ENCODE measurements at regions not wholly inside any gene's neighbourhood (a gene's known extent, or its start where the extent isn't known, plus 50 kb on each side); places are given as distances from the start of the nearest gene placed in this dataset.

DNA sequence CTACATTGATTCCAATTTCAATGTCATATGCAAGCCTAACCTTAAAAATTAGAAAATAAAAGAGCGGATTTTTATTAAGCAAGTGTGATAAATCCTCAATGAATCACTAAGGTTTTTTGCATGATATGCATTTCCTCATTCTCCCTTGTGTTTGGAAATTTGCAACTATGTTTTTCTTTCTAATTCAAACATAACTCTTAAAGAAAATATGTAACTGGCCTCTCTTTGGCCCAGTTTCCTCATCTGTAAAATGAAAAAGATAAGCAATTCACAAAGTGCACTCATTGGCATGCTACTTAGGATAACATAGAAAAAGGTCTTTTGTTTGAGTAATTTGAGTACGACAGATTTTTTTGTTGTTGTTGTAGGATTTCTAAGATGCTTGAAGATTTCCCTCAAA is 295.5 kb downstream of the CDH11 start:
- Histone ChIP-seq H3K27ac (ENCODE audit: low read length) (no peak overlapping the region), H3K4me3 (ENCODE audit: low read length in 2 of 2) (no peak overlapping the region), H3K9me3 (ENCODE audit: control insufficient read depth in 2 of 2, low read length in 2 of 2) (peaks cover 0 to 3% of the 10 kb centered on the region in 2 donors), H3K36me3 (ENCODE audit: control insufficient read depth in 2 of 2, insufficient read depth in 2 of 2, low read length in 2 of 2) (no peaks in the 10 kb centered on the region), H3K9ac (ENCODE audit: low read length in 2 of 2) (no peak overlapping the region), H3K4me1 (ENCODE audit: control insufficient read depth, insufficient read depth, low read length) (no peaks in the 10 kb centered on the region), H3K27me3 (ENCODE audit: control insufficient read depth in 1 of 2, insufficient read depth in 2 of 2, low read length in 2 of 2) (no peaks in the 10 kb centered on the region)

DNA sequence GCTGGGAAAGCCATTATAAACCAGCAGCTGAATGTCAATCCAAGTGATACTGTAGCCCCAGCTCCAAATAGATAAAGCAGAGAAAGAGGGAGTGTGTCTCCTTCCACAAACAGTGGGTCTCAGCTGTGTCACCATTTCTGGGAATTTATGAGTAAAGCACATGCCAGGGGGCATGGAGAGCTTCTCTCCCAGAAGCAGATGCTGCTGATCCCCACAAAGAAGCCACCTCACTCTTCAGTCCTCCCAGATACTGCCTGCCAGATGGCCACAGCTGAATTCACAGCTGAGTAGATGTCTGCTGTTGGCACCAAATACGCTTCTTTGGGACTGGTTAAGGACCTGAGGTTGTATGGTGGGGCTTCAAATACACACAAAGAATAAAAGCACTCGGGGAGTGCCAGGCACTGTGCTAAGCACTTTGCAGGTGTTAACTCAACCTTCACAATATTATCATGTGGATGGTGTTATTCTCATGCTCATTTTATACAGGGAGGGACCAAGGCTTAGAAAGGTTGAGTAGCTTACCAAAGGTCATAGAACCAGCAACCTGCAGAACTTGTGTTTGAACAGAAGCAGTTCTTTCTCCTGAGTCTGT is 298.3 kb downstream of the CDH11 start:
- Histone ChIP-seq H3K36me3 (ENCODE audit: control insufficient read depth in 2 of 2, insufficient read depth in 2 of 2, low read length in 2 of 2) (no peaks in the 10 kb centered on the region), H3K27ac (ENCODE audit: low read length) (no peak overlapping the region), H3K27me3 (ENCODE audit: control insufficient read depth in 1 of 2, insufficient read depth in 2 of 2, low read length in 2 of 2) (no peaks in the 10 kb centered on the region), H3K9me3 (ENCODE audit: control insufficient read depth in 2 of 2, low read length in 2 of 2) (peaks cover 0 to 3% of the 10 kb centered on the region in 2 donors), H3K4me1 (ENCODE audit: control insufficient read depth, insufficient read depth, low read length) (no peaks in the 10 kb centered on the region), H3K9ac (ENCODE audit: low read length in 2 of 2) (no peak overlapping the region), H3K4me3 (ENCODE audit: low read length in 2 of 2) (no peak overlapping the region)

DNA sequence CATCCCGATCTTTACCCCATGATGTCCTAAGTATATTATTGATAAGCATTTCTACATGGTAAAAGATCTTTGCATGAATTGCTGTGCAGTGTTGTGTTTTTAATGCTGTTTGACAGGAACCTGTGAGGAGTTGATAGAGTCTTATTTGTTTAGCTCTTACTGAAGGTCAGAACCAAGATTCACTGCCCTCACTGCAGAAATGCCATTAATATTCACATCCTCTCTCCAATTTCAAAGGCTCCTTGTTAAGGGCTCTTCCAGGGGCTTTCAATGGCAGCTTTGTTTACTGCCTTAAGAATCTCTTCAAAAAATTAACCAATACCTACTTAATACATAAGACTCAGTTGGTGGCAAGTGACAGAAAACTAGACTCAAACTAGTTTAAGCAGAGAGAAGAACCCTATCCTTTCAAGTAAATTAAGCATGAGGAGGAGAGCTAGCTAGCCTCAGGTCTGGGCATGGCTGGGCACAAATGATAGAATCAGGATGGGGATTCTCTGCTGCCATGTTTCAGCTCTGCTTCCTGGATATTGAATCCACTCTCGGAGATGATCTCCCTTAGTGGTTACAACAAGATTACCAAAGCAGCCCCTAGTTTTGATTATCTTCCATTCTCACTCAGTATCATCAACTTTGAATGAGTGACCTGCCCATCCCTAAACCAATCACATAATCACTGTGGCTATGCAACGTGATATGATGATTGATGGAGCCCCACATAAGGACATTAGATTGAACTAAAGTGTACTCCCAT is 311.8 kb downstream of the CDH11 start:
- Histone ChIP-seq H3K4me1 (ENCODE audit: control insufficient read depth, insufficient read depth, low read length) (no peaks in the 10 kb centered on the region), H3K9ac (ENCODE audit: low read length in 2 of 2) (no peak overlapping the region), H3K27ac (ENCODE audit: low read length) (no peak overlapping the region), H3K27me3 (ENCODE audit: control insufficient read depth in 1 of 2, insufficient read depth in 2 of 2, low read length in 2 of 2) (no peaks in the 10 kb centered on the region), H3K36me3 (ENCODE audit: control insufficient read depth in 2 of 2, insufficient read depth in 2 of 2, low read length in 2 of 2) (no peaks in the 10 kb centered on the region), H3K4me3 (ENCODE audit: low read length in 2 of 2) (no peak overlapping the region), H3K9me3 (ENCODE audit: control insufficient read depth in 2 of 2, low read length in 2 of 2) (no peaks in the 10 kb centered on the region)

DNA sequence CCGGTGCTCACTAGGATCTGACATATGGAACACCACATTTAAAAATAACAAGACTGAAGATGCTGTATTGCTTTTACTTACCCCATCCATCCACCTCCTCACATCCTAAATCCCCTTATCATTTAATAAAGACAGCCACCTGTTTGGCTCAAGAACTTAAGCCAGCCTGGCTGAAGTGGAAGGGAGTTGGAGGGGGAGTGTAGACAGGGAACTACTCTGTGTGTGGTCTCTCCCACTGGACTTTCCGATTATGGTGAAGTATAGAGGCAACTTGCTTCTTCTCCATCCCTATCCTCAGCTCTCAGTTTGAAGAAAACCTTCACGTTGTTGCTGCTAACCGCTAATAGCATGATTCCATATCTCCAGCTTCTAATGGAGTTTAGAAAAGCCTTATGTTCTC is 313.4 kb downstream of the CDH11 start:
- no peak overlapping the region for H3K27ac ChIP-seq (ENCODE audit: low read length)
- H3K4me1 ChIP-seq (ENCODE audit: control insufficient read depth, insufficient read depth, low read length), result no peaks in the 10 kb centered on the region
- no peaks in the 10 kb centered on the region for H3K36me3 ChIP-seq (ENCODE audit: control insufficient read depth in 2 of 2, insufficient read depth in 2 of 2, low read length in 2 of 2)
- no peaks in the 10 kb centered on the region for H3K27me3 ChIP-seq (ENCODE audit: control insufficient read depth in 1 of 2, insufficient read depth in 2 of 2, low read length in 2 of 2)
- no peak overlapping the region for H3K9ac ChIP-seq (ENCODE audit: low read length in 2 of 2)
- H3K4me3 ChIP-seq (ENCODE audit: low read length in 2 of 2), result no peak overlapping the region
- no peaks in the 10 kb centered on the region for H3K9me3 ChIP-seq (ENCODE audit: control insufficient read depth in 2 of 2, low read length in 2 of 2)

DNA sequence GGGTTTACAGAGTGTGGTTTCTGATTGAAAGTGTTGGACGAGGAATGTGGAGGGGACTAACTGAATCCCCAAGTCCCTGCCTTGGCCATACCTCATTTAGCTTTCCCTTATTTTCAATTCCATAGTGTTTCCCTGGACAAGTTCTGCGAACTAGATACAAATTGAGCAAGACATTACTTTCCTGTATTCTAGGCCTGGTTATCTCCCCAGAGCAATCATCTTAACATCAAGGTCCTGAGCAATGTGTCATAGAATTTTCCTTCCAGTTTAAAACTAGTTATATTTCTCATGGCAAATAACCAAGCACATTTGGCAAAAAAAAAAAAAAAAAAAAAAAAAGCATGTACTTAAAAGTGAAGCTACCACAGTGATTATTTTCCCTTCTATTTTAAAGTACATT is 330.1 kb downstream of the CDH11 start:
- no peak overlapping the region for H3K9ac ChIP-seq (ENCODE audit: low read length in 2 of 2)

DNA sequence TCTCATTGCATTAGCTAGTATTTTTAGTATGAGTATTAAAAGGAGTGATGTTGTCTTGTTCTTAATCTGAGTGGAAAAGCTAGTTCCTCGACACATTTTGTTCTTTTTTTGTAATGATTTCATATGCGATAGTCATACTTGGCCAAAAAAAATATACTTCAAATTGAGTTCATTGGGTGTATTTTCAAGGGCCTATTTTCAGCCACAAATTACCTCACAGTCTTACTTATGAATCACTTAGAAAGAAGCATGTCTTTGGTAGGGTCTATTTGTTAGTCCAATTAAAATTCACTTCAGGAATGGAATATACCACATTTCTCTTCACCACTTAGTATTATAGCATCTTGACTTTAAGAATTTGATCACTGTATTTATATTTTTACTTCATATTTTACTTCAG is 337.2 kb downstream of the CDH11 start:
- no peaks in the 10 kb centered on the region for H3K36me3 ChIP-seq (ENCODE audit: control insufficient read depth in 2 of 2, insufficient read depth in 2 of 2, low read length in 2 of 2)
- no peaks in the 10 kb centered on the region for H3K27me3 ChIP-seq (ENCODE audit: control insufficient read depth in 1 of 2, insufficient read depth in 2 of 2, low read length in 2 of 2)
- no peak overlapping the region for H3K4me3 ChIP-seq (ENCODE audit: low read length in 2 of 2)
- H3K9ac ChIP-seq (ENCODE audit: low read length in 2 of 2), result no peak overlapping the region
- H3K4me1 ChIP-seq (ENCODE audit: control insufficient read depth, insufficient read depth, low read length), result no peaks in the 10 kb centered on the region
- H3K9me3 ChIP-seq (ENCODE audit: control insufficient read depth in 2 of 2, low read length in 2 of 2), result no peaks in the 10 kb centered on the region
- no peak overlapping the region for H3K27ac ChIP-seq (ENCODE audit: low read length)

More for the DNA sequence above, 330.1 kb downstream of the CDH11 start:
- Histone ChIP-seq H3K27ac (ENCODE audit: low read length) (no peak overlapping the region), H3K36me3 (ENCODE audit: control insufficient read depth in 2 of 2, insufficient read depth in 2 of 2, low read length in 2 of 2) (no peaks in the 10 kb centered on the region), H3K27me3 (ENCODE audit: control insufficient read depth in 1 of 2, insufficient read depth in 2 of 2, low read length in 2 of 2) (no peaks in the 10 kb centered on the region), H3K9me3 (ENCODE audit: control insufficient read depth in 2 of 2, low read length in 2 of 2) (no peaks in the 10 kb centered on the region), H3K4me3 (ENCODE audit: low read length in 2 of 2) (no peak overlapping the region), H3K4me1 (ENCODE audit: control insufficient read depth, insufficient read depth, low read length) (no peaks in the 10 kb centered on the region)

DNA sequence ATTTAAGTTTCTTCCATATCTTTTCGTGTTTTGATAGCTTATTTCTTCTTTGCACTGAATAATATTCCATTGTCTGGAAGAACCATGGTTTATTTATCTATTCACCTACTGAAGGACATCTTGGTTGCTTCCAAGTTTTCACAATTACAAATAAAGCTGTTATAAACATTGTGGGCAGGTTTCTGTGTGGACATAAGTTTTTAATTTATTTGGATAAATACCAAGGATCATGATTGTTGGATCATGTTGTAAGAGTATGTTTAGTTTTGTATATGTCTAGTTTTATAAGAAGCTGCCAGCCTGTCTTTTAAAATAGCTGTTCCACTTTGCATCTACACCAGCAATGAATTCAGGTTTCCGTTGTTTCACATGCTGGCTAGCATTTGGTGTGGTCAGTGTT is 339.4 kb downstream of the CDH11 start:
- Histone ChIP-seq H3K36me3 (ENCODE audit: control insufficient read depth in 2 of 2, insufficient read depth in 2 of 2, low read length in 2 of 2) (no peaks in the 10 kb centered on the region), H3K4me1 (ENCODE audit: control insufficient read depth, insufficient read depth, low read length) (no peaks in the 10 kb centered on the region), H3K9ac (ENCODE audit: low read length in 2 of 2) (no peak overlapping the region), H3K27me3 (ENCODE audit: control insufficient read depth in 1 of 2, insufficient read depth in 2 of 2, low read length in 2 of 2) (no peaks in the 10 kb centered on the region), H3K27ac (ENCODE audit: low read length) (no peak overlapping the region), H3K4me3 (ENCODE audit: low read length in 2 of 2) (no peak overlapping the region), H3K9me3 (ENCODE audit: control insufficient read depth in 2 of 2, low read length in 2 of 2) (no peaks in the 10 kb centered on the region)

DNA sequence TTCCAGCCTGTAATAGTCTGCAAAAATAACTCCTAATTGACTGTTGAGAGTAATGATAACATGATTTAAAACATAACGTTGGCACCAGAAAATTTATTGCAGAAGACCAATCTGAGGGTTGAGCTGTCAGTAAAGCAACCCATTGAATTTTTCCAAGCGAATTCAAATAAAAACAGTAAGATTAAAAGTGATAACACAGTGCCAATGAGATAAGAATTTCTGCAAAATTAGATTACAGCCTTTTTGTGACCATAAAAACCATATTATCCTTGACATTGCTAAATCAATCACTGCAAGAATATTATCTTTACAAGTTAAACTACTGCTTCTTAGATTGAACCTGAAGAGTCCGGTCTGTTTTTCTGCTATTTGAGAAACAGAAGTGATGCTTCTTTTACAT is 341.4 kb downstream of the CDH11 start:
- Histone ChIP-seq H3K27ac (ENCODE audit: low read length) (no peak overlapping the region), H3K9ac (ENCODE audit: low read length in 2 of 2) (no peak overlapping the region), H3K4me1 (ENCODE audit: control insufficient read depth, insufficient read depth, low read length) (no peaks in the 10 kb centered on the region), H3K36me3 (ENCODE audit: control insufficient read depth in 2 of 2, insufficient read depth in 2 of 2, low read length in 2 of 2) (no peaks in the 10 kb centered on the region), H3K27me3 (ENCODE audit: control insufficient read depth in 1 of 2, insufficient read depth in 2 of 2, low read length in 2 of 2) (no peaks in the 10 kb centered on the region), H3K9me3 (ENCODE audit: control insufficient read depth in 2 of 2, low read length in 2 of 2) (no peaks in the 10 kb centered on the region), H3K4me3 (ENCODE audit: low read length in 2 of 2) (no peak overlapping the region)

DNA sequence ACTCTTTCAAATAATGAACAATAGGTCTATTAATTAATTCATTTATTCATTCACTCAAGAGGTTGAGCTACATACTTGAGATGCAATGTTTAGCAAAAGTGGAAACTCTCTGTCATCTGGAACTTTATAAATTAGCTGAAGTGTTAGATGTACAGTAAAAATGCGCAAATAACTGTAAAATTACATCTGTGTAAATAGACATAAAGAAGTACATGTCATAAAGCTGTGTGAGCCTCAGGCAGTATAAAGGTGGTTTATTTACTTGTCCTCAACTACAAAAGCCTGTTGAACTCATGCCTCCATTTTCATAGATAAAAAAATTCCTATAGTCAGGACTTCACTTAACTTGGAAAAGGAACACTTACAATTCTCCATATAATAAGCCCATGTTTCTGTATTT is 343.1 kb downstream of the CDH11 start:
- no peaks in the 10 kb centered on the region for H3K27me3 ChIP-seq (ENCODE audit: control insufficient read depth in 1 of 2, insufficient read depth in 2 of 2, low read length in 2 of 2)
- no peak overlapping the region for H3K4me3 ChIP-seq (ENCODE audit: low read length in 2 of 2)
- H3K9ac ChIP-seq (ENCODE audit: low read length in 2 of 2), result no peak overlapping the region
- no peak overlapping the region for H3K27ac ChIP-seq (ENCODE audit: low read length)
- H3K36me3 ChIP-seq (ENCODE audit: control insufficient read depth in 2 of 2, insufficient read depth in 2 of 2, low read length in 2 of 2), result no peaks in the 10 kb centered on the region
- H3K4me1 ChIP-seq (ENCODE audit: control insufficient read depth, insufficient read depth, low read length), result no peaks in the 10 kb centered on the region
- no peaks in the 10 kb centered on the region for H3K9me3 ChIP-seq (ENCODE audit: control insufficient read depth in 2 of 2, low read length in 2 of 2)

DNA sequence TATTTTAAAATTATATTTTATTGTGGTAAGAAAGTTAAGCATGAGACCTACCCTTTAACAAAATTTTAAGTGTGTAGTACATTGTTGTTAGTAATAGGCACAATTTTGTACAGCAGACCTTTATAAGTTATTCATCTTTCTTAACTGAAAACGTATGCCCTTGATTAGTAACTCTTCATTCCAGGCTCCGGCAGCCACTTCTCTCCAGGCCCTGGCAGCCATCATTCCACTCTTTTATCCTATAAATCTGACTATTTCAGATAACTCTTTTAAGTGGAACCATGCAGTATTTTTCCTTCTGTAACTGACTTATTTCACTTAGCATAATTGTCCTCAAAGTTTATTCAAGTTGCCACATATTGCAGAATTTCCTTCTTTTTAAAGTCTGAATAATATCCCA is 348.2 kb downstream of the CDH11 start:
- no peak overlapping the region for H3K27ac ChIP-seq (ENCODE audit: low read length)
- H3K4me3 ChIP-seq (ENCODE audit: low read length in 2 of 2), result no peak overlapping the region
- no peak overlapping the region for H3K9ac ChIP-seq (ENCODE audit: low read length in 2 of 2)
- no peaks in the 10 kb centered on the region for H3K36me3 ChIP-seq (ENCODE audit: control insufficient read depth in 2 of 2, insufficient read depth in 2 of 2, low read length in 2 of 2)
- H3K27me3 ChIP-seq (ENCODE audit: control insufficient read depth in 1 of 2, insufficient read depth in 2 of 2, low read length in 2 of 2), result no peaks in the 10 kb centered on the region
- H3K4me1 ChIP-seq (ENCODE audit: control insufficient read depth, insufficient read depth, low read length), result no peaks in the 10 kb centered on the region
- no peaks in the 10 kb centered on the region for H3K9me3 ChIP-seq (ENCODE audit: control insufficient read depth in 2 of 2, low read length in 2 of 2)

DNA sequence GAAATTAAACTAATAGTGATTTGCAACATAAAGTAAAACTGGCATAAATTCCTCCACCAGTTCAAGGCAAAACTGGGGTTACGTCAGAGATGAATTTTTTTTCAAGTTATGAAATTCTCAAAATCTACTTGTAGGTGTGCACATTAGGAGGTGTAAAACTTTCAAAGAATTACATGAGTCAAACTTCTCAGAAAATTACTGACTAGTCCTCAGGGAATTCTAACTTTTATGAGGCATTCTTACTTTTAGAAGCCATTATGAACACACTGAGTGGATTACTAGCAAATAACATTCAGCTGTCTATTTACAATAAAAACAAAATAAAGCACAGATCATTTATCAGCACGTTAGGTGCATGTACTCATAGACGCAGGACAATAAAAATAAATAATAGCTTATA is 348.7 kb downstream of the CDH11 start:
- H3K9me3 ChIP-seq (ENCODE audit: control insufficient read depth in 2 of 2, low read length in 2 of 2), result no peaks in the 10 kb centered on the region
- no peak overlapping the region for H3K9ac ChIP-seq (ENCODE audit: low read length in 2 of 2)
- H3K36me3 ChIP-seq (ENCODE audit: control insufficient read depth in 2 of 2, insufficient read depth in 2 of 2, low read length in 2 of 2), result no peaks in the 10 kb centered on the region
- no peak overlapping the region for H3K27ac ChIP-seq (ENCODE audit: low read length)
- no peak overlapping the region for H3K4me3 ChIP-seq (ENCODE audit: low read length in 2 of 2)
- no peaks in the 10 kb centered on the region for H3K4me1 ChIP-seq (ENCODE audit: control insufficient read depth, insufficient read depth, low read length)
- H3K27me3 ChIP-seq (ENCODE audit: control insufficient read depth in 1 of 2, insufficient read depth in 2 of 2, low read length in 2 of 2), result no peaks in the 10 kb centered on the region

All from stomach smooth muscle (tissue), 2 donors.